ENCODE measurements at regions not wholly inside any gene's neighbourhood (a gene's known extent, or its start where the extent isn't known, plus 50 kb on each side); places are given as distances from the start of the nearest gene placed in this dataset.

DNA sequence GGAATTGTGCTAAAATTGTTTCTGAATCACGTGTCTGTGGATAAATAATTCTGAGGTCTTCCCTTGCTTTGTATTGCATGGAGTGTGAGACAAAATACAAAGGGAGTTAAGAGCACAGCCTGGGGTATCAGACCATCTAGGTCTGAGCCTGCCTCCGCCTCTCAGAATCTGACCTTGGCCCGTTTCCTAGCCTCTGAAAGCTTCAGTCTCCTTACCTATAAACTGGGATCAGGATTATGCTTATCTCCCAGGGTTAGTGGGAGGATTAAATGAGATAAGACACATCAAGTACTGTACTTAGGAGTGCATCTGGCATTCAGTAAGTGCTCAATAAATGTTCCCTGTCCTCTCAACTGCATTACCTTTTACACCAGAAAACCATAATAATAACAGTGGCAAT lies 140.6 kb upstream of the TENM3 start:
- H3K79me2 ChIP-seq (ENCODE audit: control insufficient read depth, insufficient read depth, low read length), result no peaks in the 10 kb centered on the region
- ChIA-PET CTCF (no interaction called here), RAD21 (ENCODE audit: unreplicated experiment) (interaction anchor here (0.8 kb wide), 1 partner anchor 701 kb away, joined by 3 read pairs; no protein-coding TSS in a partner anchor), SMC1A (ENCODE audit: uncharacterized antibody, unreplicated experiment) (interaction anchor here (0.5 kb wide), 1 partner anchor 207 kb away, joined by 3 read pairs; no protein-coding TSS in a partner anchor), POLR2A (no interaction called here)
- no peaks in the 10 kb centered on the region for H3K36me3 ChIP-seq (ENCODE audit: control insufficient read depth in 2 of 2, insufficient read depth in 2 of 2, low read length in 1 of 2)
- intact Hi-C loops (cut with micrococcal nuclease; ENCODE audit: unreplicated experiment), result no loop called here
- H3K4me3 ChIP-seq, result no peak overlapping the region
- no TSS peak for BruUV-seq (replicated peaks)
- H3K4me2 ChIP-seq (ENCODE audit: control insufficient read depth, insufficient read depth), result no peak overlapping the region
- FAIRE-seq (no peak), ATAC-seq (no peak), DNase-seq (ENCODE audit: low read depth, low spot score) (no peak)
- H3K9me3 ChIP-seq (replicated peaks; ENCODE audit: control insufficient read depth, insufficient read depth, low read length), result no peaks in the 10 kb centered on the region
- no peak overlapping the region for H2AFZ ChIP-seq (ENCODE audit: control insufficient read depth, low read depth, low read length)
- no peak overlapping the region for H3K27ac ChIP-seq (ENCODE audit: control insufficient read depth, insufficient read depth)
- in situ Hi-C loops (cut with MboI), result no loop called here
- no peaks in the 10 kb centered on the region for H3K4me1 ChIP-seq (ENCODE audit: control insufficient read depth, insufficient read depth, low read length)
- no peak for TF ChIP-seq CBX3 (IDR thresholded peaks at IDR 0.05; ENCODE audit: borderline replicate concordance, low read depth)
- no peak for TF ChIP-seq ZNF274 (IDR thresholded peaks at IDR 0.05; ENCODE audit: insufficient read depth, insufficient read length)
- 0% methylated on average over 3 of the region's 3 CpGs for WGBS (ENCODE audit: insufficient coverage, insufficient replicate concordance, low lambda C conversion rate, missing lambda C conversion rate)
- H3K9ac ChIP-seq (ENCODE audit: control insufficient read depth, insufficient read depth, low read length), result no peak overlapping the region
- no peaks in the 10 kb centered on the region for H3K27me3 ChIP-seq (replicated peaks in 1 of 2; ENCODE audit: control insufficient read depth in 2 of 2, insufficient read depth in 2 of 2, low read length in 1 of 2)
- H4K20me1 ChIP-seq (ENCODE audit: control insufficient read depth, insufficient read depth), result no peaks in the 10 kb centered on the region

DNA sequence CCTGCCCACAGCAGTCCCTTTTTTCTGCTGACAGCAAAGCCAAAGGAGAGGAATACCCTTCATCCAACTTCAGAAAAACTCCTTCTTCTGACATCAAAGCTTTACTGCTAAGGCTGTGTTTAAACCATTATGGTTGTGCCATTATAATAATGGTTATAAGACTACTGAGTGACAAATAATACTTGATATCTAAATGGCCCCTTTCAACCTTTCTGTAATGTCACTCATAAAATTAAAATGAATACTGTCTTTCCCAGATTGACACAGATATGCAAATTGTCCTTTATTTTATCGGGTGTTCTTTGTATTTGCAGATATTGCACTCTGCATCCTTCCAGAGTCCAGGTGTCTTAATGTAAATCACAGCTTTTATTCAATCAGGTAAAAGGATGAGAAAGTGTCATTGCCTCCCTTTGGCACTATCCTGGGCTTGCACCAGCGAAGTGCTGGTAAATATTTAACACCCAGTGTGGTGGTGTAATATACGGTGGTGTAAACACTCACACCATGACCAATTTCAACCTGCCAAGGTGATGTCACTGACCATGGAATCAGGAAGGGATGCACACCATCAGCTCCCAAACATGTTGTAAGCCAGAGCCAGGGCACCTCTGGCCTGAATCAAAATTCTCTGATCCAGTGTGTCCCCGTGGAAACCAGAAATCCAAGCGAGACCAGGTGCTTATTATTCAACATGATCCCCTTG lies 139.4 kb upstream of the TENM3 start:
- Histone ChIP-seq H3K9me3 (replicated peaks; ENCODE audit: control insufficient read depth, insufficient read depth, low read length) (no peaks in the 10 kb centered on the region), H2AFZ (ENCODE audit: control insufficient read depth, low read depth, low read length) (no peak overlapping the region), H3K27me3 (replicated peaks in 1 of 2; ENCODE audit: control insufficient read depth in 2 of 2, insufficient read depth in 2 of 2, low read length in 1 of 2) (no peaks in the 10 kb centered on the region; a peak in 1 of 4 replicates), H3K4me3 (no peak overlapping the region), H3K4me2 (ENCODE audit: control insufficient read depth, insufficient read depth) (no peak overlapping the region), H3K79me2 (ENCODE audit: control insufficient read depth, insufficient read depth, low read length) (no peaks in the 10 kb centered on the region), H3K9ac (ENCODE audit: control insufficient read depth, insufficient read depth, low read length) (no peak overlapping the region), H3K27ac (ENCODE audit: control insufficient read depth, insufficient read depth) (no peak overlapping the region), H3K36me3 (ENCODE audit: control insufficient read depth in 2 of 2, insufficient read depth in 2 of 2, low read length in 1 of 2) (no peaks in the 10 kb centered on the region), H4K20me1 (ENCODE audit: control insufficient read depth, insufficient read depth) (no peaks in the 10 kb centered on the region), H3K4me1 (ENCODE audit: control insufficient read depth, insufficient read depth, low read length) (no peaks in the 10 kb centered on the region)
- DNase-seq (ENCODE audit: low read depth, low spot score), result no peak
- ATAC-seq, result no peak
- FAIRE-seq, result no peak
- SMC1A ChIA-PET (ENCODE audit: uncharacterized antibody, unreplicated experiment), result no interaction called here
- RAD21 ChIA-PET (ENCODE audit: unreplicated experiment), result no interaction called here
- intact Hi-C loops (cut with micrococcal nuclease; ENCODE audit: unreplicated experiment) (no loop called here), in situ Hi-C loops (cut with MboI) (no loop called here)
- CTCF ChIA-PET, result interaction anchor here (0.6 kb wide), 1 partner anchor 1118 kb away, joined by 3 read pairs; no protein-coding TSS in a partner anchor
- POLR2A ChIA-PET, result no interaction called here
- TF ChIP-seq SP1 (IDR thresholded peaks at IDR 0.05; ENCODE audit: low read depth, low read length) (no peak), NR2F1 (conservative IDR thresholded peaks at IDR 0.05) (no peak), FOXM1 (IDR thresholded peaks at IDR 0.05; ENCODE audit: low read depth, low read length) (no peak), PML (IDR thresholded peaks at IDR 0.05; ENCODE audit: low read length) (no peak)
- TF ChIP-seq, protein P1, sequence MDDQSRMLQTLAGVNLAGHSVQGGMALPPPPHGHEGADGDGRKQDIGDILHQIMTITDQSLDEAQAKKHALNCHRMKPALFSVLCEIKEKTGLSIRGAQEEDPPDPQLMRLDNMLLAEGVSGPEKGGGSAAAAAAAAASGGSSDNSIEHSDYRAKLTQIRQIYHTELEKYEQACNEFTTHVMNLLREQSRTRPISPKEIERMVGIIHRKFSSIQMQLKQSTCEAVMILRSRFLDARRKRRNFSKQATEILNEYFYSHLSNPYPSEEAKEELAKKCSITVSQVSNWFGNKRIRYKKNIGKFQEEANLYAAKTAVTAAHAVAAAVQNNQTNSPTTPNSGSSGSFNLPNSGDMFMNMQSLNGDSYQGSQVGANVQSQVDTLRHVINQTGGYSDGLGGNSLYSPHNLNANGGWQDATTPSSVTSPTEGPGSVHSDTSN (IDR thresholded peaks at IDR 0.05; ENCODE audit: insufficient replicate concordance, low read depth, low read length), result no peak
- TF ChIP-seq, protein P2, sequence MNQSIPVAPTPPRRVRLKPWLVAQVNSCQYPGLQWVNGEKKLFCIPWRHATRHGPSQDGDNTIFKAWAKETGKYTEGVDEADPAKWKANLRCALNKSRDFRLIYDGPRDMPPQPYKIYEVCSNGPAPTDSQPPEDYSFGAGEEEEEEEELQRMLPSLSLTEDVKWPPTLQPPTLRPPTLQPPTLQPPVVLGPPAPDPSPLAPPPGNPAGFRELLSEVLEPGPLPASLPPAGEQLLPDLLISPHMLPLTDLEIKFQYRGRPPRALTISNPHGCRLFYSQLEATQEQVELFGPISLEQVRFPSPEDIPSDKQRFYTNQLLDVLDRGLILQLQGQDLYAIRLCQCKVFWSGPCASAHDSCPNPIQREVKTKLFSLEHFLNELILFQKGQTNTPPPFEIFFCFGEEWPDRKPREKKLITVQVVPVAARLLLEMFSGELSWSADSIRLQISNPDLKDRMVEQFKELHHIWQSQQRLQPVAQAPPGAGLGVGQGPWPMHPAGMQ (IDR thresholded peaks at IDR 0.05; ENCODE audit: borderline replicate concordance), result no peak
- WGBS (ENCODE audit: insufficient coverage, insufficient replicate concordance, low lambda C conversion rate, missing lambda C conversion rate), result 5% methylated on average over 5 of the region's 5 CpGs
- BruUV-seq (replicated peaks), result no TSS peak

All from GM12878 (cell line).